ENCODE measurements at regions not wholly inside any gene's neighbourhood (a gene's known extent, or its start where the extent isn't known, plus 50 kb on each side); places are given as distances from the start of the nearest gene placed in this dataset.

DNA sequence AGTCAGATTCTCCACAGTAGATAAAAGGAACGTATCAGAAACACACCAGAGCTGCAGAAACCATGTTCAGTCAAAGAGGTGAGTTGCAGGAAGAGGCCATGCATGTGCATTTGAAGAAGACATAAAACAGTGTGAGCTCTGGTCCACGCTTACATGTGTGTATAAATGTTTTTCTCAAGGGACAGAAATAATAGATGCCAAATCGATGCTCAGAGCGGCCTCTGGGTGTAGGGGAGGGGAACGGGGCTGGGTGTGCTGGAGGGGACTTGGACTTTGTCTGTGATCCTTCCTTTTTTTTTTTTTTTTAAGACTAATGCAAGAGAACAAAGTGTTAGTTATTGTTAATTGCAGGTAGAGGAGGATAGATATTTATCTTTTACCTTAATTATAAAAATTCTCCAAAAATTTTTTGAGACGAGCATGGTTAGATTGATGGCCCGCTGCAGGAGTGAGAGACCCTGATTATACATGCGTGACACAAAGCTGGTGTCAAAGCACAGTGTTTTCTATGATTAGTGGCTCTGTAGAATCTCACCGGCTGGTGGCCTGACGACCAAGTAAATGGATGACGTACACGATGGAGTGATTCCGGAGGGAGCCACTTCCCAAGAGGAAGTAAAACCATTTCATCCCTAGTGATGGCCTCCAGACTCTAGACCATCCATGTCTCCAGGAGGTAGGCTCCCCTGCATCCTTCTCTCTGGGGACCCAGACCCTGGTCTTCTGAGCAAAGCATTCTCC is 240.2 kb downstream of the ENGASE start:
- no peak for DNase-seq (ENCODE audit: low read depth)

DNA sequence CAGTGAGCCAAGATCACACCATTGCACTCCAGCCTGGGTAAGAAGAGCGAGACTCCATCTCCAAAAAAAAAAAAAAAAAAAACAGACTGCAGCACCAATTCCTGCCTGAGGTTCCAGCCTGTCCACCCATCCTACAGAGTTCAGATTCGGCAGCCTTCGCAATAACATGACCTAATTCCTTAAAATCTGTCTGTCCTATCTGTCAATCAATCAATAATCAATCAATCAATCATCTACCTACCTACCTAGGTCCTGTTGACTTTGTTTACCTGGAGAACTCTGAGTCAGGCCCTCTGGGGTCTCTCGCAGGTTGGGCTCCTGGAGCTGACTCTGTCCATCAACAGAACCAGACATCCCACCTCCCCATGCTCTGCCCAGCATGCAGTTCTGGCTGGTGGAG is 236.7 kb downstream of the ENGASE start:
- DNase-seq (ENCODE audit: low read depth) = no peak

- no peak for DNase-seq (ENCODE audit: low read depth)
Observed at GRCh38 chr17:79306424-79307318, 232.0 kb downstream of the ENGASE start.

DNA sequence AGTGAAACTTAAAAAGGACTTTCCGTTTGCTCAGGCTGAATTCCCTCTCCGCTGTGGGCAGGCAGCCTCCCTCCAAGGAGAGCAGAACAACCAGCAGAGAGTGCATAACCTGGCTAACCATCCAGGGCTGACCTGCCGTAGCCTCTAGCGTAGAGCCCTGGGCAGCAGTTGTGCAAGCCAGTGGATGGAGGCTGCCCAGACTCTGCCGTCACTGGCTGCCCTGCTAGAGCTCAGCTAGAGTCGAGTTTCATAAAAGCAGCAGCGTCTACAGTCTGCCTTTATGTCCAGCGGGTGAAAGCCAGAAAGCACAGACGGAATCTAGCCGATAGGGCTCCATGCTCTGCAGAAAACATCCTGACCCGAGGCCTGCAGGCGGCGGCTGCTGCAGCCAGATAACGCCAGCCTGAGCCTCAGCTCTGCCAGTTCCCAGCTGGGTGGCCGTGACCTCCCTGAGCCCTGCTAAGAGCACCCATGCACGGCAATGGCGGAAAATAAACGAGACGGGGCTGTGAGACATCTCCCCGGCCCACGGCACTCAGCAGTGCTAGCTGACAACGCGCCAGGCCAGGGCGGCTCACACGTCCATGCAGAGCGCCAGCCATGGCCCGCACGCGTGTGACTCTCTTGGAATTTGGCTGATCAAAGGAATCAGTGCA is 231.3 kb downstream of the ENGASE start:
- no peak for DNase-seq (ENCODE audit: low read depth)

- no peak for DNase-seq (ENCODE audit: low read depth)
Observed at GRCh38 chr17:79305376-79305767, 230.7 kb downstream of the ENGASE start.

DNA sequence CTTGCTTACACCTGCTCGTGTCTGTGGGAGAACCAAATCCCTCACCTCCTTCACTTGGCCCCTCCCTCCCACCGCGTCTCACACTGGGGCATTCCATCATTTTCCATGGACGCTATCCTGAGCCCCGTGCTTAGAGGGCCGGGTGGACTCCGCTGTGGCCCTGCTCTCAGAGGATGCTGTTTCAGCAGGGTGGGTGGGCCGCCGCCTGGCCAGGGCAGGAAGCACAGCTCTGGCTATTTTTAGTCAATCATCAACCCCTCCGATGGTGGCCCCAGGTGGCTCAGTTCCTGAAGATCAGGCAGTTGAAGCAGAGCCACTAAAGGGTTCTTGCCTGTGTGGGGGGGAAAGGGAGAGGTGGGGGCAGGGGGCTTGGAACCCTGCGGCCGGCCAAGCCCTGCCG is 230.3 kb downstream of the ENGASE start:
- DNase-seq (ENCODE audit: low read depth) = no peak

GRCh38 chr17:79303641-79304205 is 229.1 kb downstream of the ENGASE start:
- no peak for DNase-seq (ENCODE audit: low read depth)

- DNase-seq (ENCODE audit: low read depth) = no peak
Observed at GRCh38 chr17:79301469-79301868, 226.8 kb downstream of the ENGASE start.

- no peak for DNase-seq (ENCODE audit: low read depth)
Observed at GRCh38 chr17:79299349-79299748, 224.7 kb downstream of the ENGASE start.

DNA sequence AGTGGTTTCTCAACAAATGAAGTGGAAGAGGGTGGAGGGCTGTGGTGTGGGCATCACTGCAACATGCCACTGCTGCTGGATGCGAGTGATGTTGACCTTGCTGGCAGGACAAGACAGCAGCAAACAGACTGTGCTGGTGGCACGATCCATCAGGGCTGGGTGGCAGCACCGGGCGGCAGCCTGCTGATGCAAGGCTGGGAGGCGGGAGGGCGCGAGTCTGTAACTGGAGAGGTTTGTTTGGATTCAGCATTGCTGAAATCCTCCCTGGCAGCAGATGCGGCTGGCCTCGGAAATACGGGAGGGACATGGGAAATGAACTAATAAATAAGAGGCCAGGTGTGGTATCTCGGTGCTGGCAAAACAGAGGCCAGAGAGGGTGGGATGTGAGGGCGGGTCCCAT is 224.2 kb downstream of the ENGASE start:
- no peak for DNase-seq (ENCODE audit: low read depth)

GRCh38 chr17:79296243-79296642 is 221.6 kb downstream of the ENGASE start:
- no peak for DNase-seq (ENCODE audit: low read depth)

DNA sequence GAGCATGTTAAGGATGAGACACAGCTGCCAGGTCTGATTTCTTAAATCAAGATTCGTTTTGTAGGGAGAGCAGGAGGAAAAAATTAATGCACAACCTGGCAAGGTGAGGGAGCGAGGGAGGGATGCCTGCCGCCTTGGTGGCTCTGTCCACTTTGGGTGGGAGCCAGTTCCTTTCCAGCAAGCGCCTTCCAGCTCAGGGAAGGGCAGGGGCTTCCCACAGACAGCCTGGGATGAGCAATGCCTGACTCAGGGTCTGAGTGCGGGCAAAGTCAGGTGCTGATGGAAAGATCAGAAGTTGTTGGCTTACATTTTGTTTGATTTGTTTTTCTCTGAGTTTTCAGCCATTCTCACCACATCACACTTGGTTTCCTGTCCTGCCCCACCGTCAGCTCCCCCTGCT is 220.7 kb downstream of the ENGASE start:
- DNase-seq (ENCODE audit: low read depth) = no peak

- DNase-seq (ENCODE audit: low read depth) = peak; percentile 39
Observed at GRCh38 chr17:79294459-79295071, 219.9 kb downstream of the ENGASE start.

- DNase-seq (ENCODE audit: low read depth) = no peak
Observed at GRCh38 chr17:79292501-79292900, 217.9 kb downstream of the ENGASE start.

DNA sequence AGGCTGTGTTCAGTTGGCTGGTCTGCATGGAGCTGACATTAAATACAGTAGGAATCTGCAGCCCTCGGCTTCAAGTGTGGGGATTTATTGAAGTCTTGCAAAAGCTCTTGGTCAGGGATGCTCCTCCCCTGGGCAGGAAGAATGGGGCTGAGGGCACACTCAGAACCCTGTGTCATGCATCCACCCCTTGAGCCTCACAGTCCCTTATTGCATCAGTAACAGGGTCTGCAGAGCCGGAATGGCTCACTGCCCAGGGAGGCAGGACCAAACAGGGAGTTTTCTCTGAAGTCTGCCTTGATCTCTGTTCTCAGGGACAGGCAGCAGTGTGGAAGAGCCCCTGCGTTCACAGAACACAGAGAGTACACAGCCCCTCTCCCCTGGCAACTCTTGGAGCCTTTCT is 216.8 kb downstream of the ENGASE start:
- no peak for DNase-seq (ENCODE audit: low read depth)

GRCh38 chr17:79290726-79291125 is 216.1 kb downstream of the ENGASE start:
- DNase-seq (ENCODE audit: low read depth) = no peak

GRCh38 chr17:79288950-79289349 is 214.3 kb downstream of the ENGASE start:
- DNase-seq (ENCODE audit: low read depth) = no peak

GRCh38 chr17:79286440-79286839 is 211.8 kb downstream of the ENGASE start:
- DNase-seq (ENCODE audit: low read depth) = no peak

DNA sequence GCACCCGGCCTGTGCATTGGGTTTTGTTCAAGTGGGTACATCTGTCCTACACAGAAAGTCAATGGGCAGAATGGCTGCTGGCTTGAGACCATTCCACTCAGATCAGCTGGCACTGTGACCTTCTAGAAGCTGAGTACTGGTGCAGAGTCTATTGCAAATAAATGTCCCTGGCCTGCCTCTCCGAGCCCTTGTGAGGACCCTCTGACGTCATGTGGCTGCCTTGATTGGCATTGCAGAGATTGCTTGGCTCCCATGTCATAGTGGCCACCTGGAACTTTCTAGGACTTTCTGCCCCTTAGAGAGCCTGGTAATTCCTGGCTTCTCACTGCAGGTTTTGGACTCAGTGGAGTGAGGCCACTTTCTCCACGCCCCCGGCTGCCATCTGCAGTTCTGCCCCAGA is 211.3 kb downstream of the ENGASE start:
- no peak for DNase-seq (ENCODE audit: low read depth)

GRCh38 chr17:79282294-79282693 is 207.7 kb downstream of the ENGASE start:
- DNase-seq (ENCODE audit: low read depth) = no peak

- DNase-seq (ENCODE audit: low read depth) = no peak
Observed at GRCh38 chr17:79281803-79282202, 207.2 kb downstream of the ENGASE start.

Measured in EH (cell line).